ENCODE measurements at regions not wholly inside any gene's neighbourhood (a gene's known extent, or its start where the extent isn't known, plus 50 kb on each side); places are given as distances from the start of the nearest gene placed in this dataset.
A peak's percentile ranks its signal among the peaks of the same experiment; 100 is the strongest.
"Not testable (repeated sequence)": the region's sequence is repeated elsewhere in the genome, so short reads cannot be mapped to it uniquely, and the experiment has no call there.

GRCh38 chr3:8317661-8318649 is 183.7 kb upstream of the LMCD1 start:
- peak; percentile 43 for DNase-seq

- no peak for DNase-seq
Measured at GRCh38 chr3:8319935-8320634, 181.5 kb upstream of the LMCD1 start.

- no peak for DNase-seq
Measured at GRCh38 chr3:8320711-8321458, 180.7 kb upstream of the LMCD1 start.

- DNase-seq = peak; percentile 13
Measured at GRCh38 chr3:8324747-8325146, 176.9 kb upstream of the LMCD1 start.

- no peak for DNase-seq
Measured at GRCh38 chr3:8325306-8325705, 176.3 kb upstream of the LMCD1 start.

- not testable (repeated sequence) for DNase-seq
Measured at GRCh38 chr3:8325833-8326232, 175.8 kb upstream of the LMCD1 start.

- no peak for DNase-seq
Measured at GRCh38 chr3:8327739-8328138, 173.9 kb upstream of the LMCD1 start.

- no peak for DNase-seq
Measured at GRCh38 chr3:8328967-8329366, 172.7 kb upstream of the LMCD1 start.

GRCh38 chr3:8329598-8329997 is 172.0 kb upstream of the LMCD1 start:
- DNase-seq = no peak

GRCh38 chr3:8336456-8336855 is 165.2 kb upstream of the LMCD1 start:
- no peak for DNase-seq

- no peak for DNase-seq
Measured at GRCh38 chr3:8338424-8338823, 163.2 kb upstream of the LMCD1 start.

GRCh38 chr3:8341821-8342247 is 159.8 kb upstream of the LMCD1 start:
- no peak for DNase-seq

GRCh38 chr3:8343058-8343457 is 158.6 kb upstream of the LMCD1 start:
- DNase-seq = no peak

GRCh38 chr3:8345398-8345797 is 156.2 kb upstream of the LMCD1 start:
- no peak for DNase-seq

GRCh38 chr3:8348076-8348475 is 153.5 kb upstream of the LMCD1 start:
- DNase-seq = no peak

GRCh38 chr3:8352475-8352874 is 149.1 kb upstream of the LMCD1 start:
- DNase-seq = no peak

- DNase-seq = no peak
Measured at GRCh38 chr3:8353364-8353763, 148.3 kb upstream of the LMCD1 start.

- DNase-seq = no peak
Measured at GRCh38 chr3:8355346-8355745, 146.3 kb upstream of the LMCD1 start.

- not testable (repeated sequence) for DNase-seq
Measured at GRCh38 chr3:8356066-8356465, 145.6 kb upstream of the LMCD1 start.

- DNase-seq = no peak
Measured at GRCh38 chr3:8357859-8358258, 143.8 kb upstream of the LMCD1 start.

GRCh38 chr3:8359133-8359532 is 142.5 kb upstream of the LMCD1 start:
- DNase-seq = no peak

- DNase-seq = no peak
Measured at GRCh38 chr3:8363200-8363599, 138.4 kb upstream of the LMCD1 start.

- no peak for DNase-seq
Measured at GRCh38 chr3:8365541-8365940, 136.1 kb upstream of the LMCD1 start.

All from SHP77 treated with DMSO at 0.1 percent for 48 hours (cell line).